OCI-LY1 (cell line): ENCODE measurements at regions not wholly inside any gene's neighbourhood (a gene's known extent, or its start where the extent isn't known, plus 50 kb on each side); places are given as distances from the start of the nearest gene placed in this dataset.

Experiments used
- H2AFZ ChIP-seq: fragments of 200-600 bp; sonication (generic), shearing (Covaris generic); 2 replicates; pipeline ENCODE4 v1.6.0; 2014; ENCODE audit warnings: antibody characterized with exemption, mild to moderate bottlenecking, low read length
- H3F3A ChIP-seq: fragments of 200-600 bp; sonication (generic), shearing (Covaris generic); 2 replicates; pipeline ENCODE4 v1.6.0; 2014; ENCODE audit warnings: mild to moderate bottlenecking, antibody characterized with exemption, low read length, moderate library complexity; ENCODE audit not compliant: insufficient read depth
- H3K27ac ChIP-seq: fragments of 200-600 bp; sonication (generic); 2 replicates; pipeline ENCODE4 v1.5.1; 2014; ENCODE audit warnings: low read length, mixed run types, mild to moderate bottlenecking, low read depth; ENCODE audit not compliant: poor library complexity, severe bottlenecking
- H3K27me3 ChIP-seq: fragments of 200-600 bp; sonication (generic); 2 replicates; pipeline ENCODE4 v1.6.0; 2014; ENCODE audit warnings: antibody characterized with exemption, mild to moderate bottlenecking, low read length, moderate library complexity; ENCODE audit not compliant: insufficient read depth
- H3K36me3 ChIP-seq: fragments of 200-600 bp; sonication (generic); 2 replicates; pipeline ENCODE4 v1.6.1; 2014; ENCODE audit warnings: mild to moderate bottlenecking, antibody characterized with exemption, low read length, moderate library complexity, mixed read lengths; ENCODE audit not compliant: insufficient read depth
- H3K4me1 ChIP-seq: fragments of 200-600 bp; sonication (generic); 2 replicates; pipeline ENCODE4 v1.5.1; 2014; ENCODE audit warnings: mild to moderate bottlenecking, low read length, moderate library complexity; ENCODE audit not compliant: insufficient read depth, severe bottlenecking
- H3K4me2 ChIP-seq: fragments of 200-600 bp; sonication (generic), shearing (Covaris generic); 2 replicates; pipeline ENCODE4 v1.6.1; 2014; ENCODE audit warnings: low read length
- H3K4me3 ChIP-seq: fragments of 200-600 bp; sonication (generic); 2 replicates; pipeline ENCODE4 v1.5.1; 2014; ENCODE audit warnings: low read length, low read depth, mild to moderate bottlenecking, mixed read lengths; ENCODE audit not compliant: poor library complexity, severe bottlenecking
- H3K79me2 ChIP-seq: fragments of 200-600 bp; shearing (Covaris generic); 2 replicates; pipeline ENCODE4 v1.6.1; 2016; ENCODE audit warnings: mixed run types, low read length, mixed read lengths; ENCODE audit not compliant: insufficient read depth
- H3K9ac ChIP-seq: fragments of 200-600 bp; sonication (generic), shearing (Covaris generic); 2 replicates; pipeline ENCODE4 v1.6.1; 2014; ENCODE audit warnings: mild to moderate bottlenecking, low read length, mixed read lengths
- H3K9me2 ChIP-seq: fragments of 200-600 bp; sonication (generic), shearing (Covaris generic); 2 replicates; pipeline ENCODE4 v1.6.1; 2014; ENCODE audit warnings: low read depth, mild to moderate bottlenecking, low read length, mixed read lengths
- H3K9me3 ChIP-seq: fragments of 200-600 bp; shearing (Covaris generic); 2 replicates; pipeline ENCODE4 v1.6.1; 2014; ENCODE audit warnings: low read length, mixed read lengths
- H4K20me1 ChIP-seq: fragments of 200-600 bp; sonication (generic), shearing (Covaris generic); 2 replicates; pipeline ENCODE4 v1.6.0; 2016; ENCODE audit warnings: mild to moderate bottlenecking, low read length; ENCODE audit not compliant: insufficient read depth
- CTCF ChIP-seq: fragments of 200-600 bp; sonication (generic), shearing (Covaris generic); IDR thresholded peaks from 2 replicates; pipeline ENCODE4 v1.5.1; 2017; ENCODE audit warnings: mild to moderate bottlenecking, antibody characterized with exemption, low read length, moderate library complexity, mixed read lengths
- EZH2 ChIP-seq: fragments of 200-600 bp; sonication (generic), shearing (Covaris generic); IDR thresholded peaks from 2 replicates; pipeline ENCODE4 v1.8.0; 2017; ENCODE audit warnings: borderline replicate concordance, mixed run types, mild to moderate bottlenecking, antibody characterized with exemption, low read length, moderate library complexity, mixed read lengths

DNA sequence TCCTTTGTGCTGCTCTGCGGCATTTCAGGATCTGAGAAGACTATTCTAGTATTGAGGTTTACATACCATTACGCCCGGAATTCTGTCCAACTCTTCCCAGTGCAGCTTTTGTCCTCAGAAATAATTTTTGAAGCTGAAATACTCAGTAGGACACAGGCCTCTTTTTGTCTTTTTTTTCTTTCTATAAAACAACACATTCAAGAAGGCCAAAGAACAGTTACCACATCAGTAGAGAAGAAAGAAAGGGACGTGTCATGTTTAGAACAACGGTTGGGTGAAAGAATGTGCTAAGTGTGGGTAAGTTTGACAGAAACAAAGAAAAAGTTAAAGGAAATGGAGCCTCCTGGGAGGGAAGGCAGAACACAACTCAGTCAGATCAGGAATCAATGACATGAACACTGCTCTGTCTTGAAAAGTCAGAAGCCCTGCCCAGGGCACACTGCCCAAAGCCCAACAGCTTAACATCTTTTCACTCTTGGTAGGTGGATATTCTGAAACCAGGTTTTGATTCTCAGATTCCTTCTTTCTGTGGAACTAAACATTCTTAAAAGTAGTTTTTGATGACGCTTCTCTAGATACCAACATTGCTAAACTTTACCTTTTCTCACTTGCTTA is 198.6 kb upstream of the CWC22 start:
- Histone ChIP-seq H3K4me1 (no peaks in the 10 kb centered on the region), H3K79me2 (no peaks in the 10 kb centered on the region), H3F3A (no peaks in the 10 kb centered on the region), H3K9me3 (no peaks in the 10 kb centered on the region), H3K9ac (no peak overlapping the region), H3K36me3 (no peaks in the 10 kb centered on the region), H3K4me2 (no peak overlapping the region), H3K9me2 (no peaks in the 10 kb centered on the region), H2AFZ (no peak overlapping the region), H3K27ac (no peak overlapping the region), H3K27me3 (no peaks in the 10 kb centered on the region), H4K20me1 (no peaks in the 10 kb centered on the region), H3K4me3 (no peak overlapping the region)
- TF ChIP-seq CTCF = no peak
- TF ChIP-seq EZH2 = no peak

DNA sequence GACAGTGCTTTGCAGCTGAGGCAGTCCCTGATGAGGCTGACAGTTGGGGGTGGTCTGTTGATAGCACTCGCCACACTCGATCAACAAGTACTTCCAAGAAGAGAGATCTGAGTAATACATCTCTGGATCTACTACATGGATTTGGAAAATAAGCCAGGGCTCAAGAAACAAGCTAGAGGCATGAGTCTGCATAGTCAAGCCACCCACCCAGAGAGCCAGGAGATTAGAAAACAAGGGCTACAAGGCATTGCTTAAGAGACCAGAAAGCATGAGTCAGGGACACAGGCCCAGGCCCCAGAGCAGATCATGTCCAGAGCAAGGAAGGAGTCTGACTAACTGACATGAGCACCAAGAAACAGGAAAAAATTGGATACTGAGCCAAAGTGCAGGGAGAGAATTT is 196.9 kb upstream of the CWC22 start:
- no peak overlapping the region for H3K27ac ChIP-seq
- H3F3A ChIP-seq = no peaks in the 10 kb centered on the region
- H4K20me1 ChIP-seq = no peaks in the 10 kb centered on the region
- TF ChIP-seq CTCF (no peak), EZH2 (no peak)
- H3K9ac ChIP-seq = no peak overlapping the region
- no peaks in the 10 kb centered on the region for H3K36me3 ChIP-seq
- H3K79me2 ChIP-seq = no peaks in the 10 kb centered on the region
- H3K9me3 ChIP-seq = no peaks in the 10 kb centered on the region
- no peak overlapping the region for H3K4me2 ChIP-seq
- H3K4me3 ChIP-seq = no peak overlapping the region
- H3K4me1 ChIP-seq = no peaks in the 10 kb centered on the region
- H3K27me3 ChIP-seq = no peaks in the 10 kb centered on the region
- H3K9me2 ChIP-seq = no peaks in the 10 kb centered on the region
- no peak overlapping the region for H2AFZ ChIP-seq

- Histone ChIP-seq H3K4me1 (no peaks in the 10 kb centered on the region), H3K79me2 (no peaks in the 10 kb centered on the region), H3K9ac (no peak overlapping the region), H3K9me2 (no peaks in the 10 kb centered on the region), H3K4me3 (no peak overlapping the region), H4K20me1 (no peaks in the 10 kb centered on the region), H3F3A (no peaks in the 10 kb centered on the region), H3K9me3 (no peaks in the 10 kb centered on the region), H3K27ac (no peak overlapping the region), H3K4me2 (no peak overlapping the region), H2AFZ (no peak overlapping the region), H3K27me3 (no peaks in the 10 kb centered on the region), H3K36me3 (no peaks in the 10 kb centered on the region)
- TF ChIP-seq CTCF (no peak), EZH2 (no peak)
Measured at GRCh38 chr2:180202467-180202951, 195.4 kb upstream of the CWC22 start.
